ENCODE measurements at regions not wholly inside any gene's neighbourhood (a gene's known extent, or its start where the extent isn't known, plus 50 kb on each side); places are given as distances from the start of the nearest gene placed in this dataset.

GRCh38 chr15:87735522-87735921 is 521.0 kb downstream of the NTRK3 start:
- intact Hi-C loops (cut with DNase I): loop anchor here in 1 of 10 donors (10.0 kb wide), 1 partner anchor 119 kb away; no protein-coding TSS in a partner anchor
- Histone ChIP-seq H3K36me3 (no peaks in the 10 kb centered on the region), H3K9me3 (no peaks in the 10 kb centered on the region), H3K27me3 (no peaks in the 10 kb centered on the region), H3K27ac (no peak overlapping the region), H3K4me1 (peaks cover 0 to 27% (median 7%) of the 10 kb centered on the region in 9 donors), H3K4me3 (no peak overlapping the region)
- ATAC-seq (peak in 6 of 8 donors; percentile 18 to 52 (median 38)), DNase-seq (peak in 1 of 2 donors; percentile 8)
- TF ChIP-seq, protein P1, sequence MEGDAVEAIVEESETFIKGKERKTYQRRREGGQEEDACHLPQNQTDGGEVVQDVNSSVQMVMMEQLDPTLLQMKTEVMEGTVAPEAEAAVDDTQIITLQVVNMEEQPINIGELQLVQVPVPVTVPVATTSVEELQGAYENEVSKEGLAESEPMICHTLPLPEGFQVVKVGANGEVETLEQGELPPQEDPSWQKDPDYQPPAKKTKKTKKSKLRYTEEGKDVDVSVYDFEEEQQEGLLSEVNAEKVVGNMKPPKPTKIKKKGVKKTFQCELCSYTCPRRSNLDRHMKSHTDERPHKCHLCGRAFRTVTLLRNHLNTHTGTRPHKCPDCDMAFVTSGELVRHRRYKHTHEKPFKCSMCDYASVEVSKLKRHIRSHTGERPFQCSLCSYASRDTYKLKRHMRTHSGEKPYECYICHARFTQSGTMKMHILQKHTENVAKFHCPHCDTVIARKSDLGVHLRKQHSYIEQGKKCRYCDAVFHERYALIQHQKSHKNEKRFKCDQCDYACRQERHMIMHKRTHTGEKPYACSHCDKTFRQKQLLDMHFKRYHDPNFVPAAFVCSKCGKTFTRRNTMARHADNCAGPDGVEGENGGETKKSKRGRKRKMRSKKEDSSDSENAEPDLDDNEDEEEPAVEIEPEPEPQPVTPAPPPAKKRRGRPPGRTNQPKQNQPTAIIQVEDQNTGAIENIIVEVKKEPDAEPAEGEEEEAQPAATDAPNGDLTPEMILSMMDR (IDR thresholded peaks at IDR 0.05): no peak
- 65 to 73% methylated on average over 8 of the region's 8 CpGs for WGBS, 2 donors

GRCh38 chr15:87734571-87735373 is 521.8 kb downstream of the NTRK3 start:
- ATAC-seq (no peak), DNase-seq (no peak)
- TF ChIP-seq, protein P1 (IDR thresholded peaks at IDR 0.05): no peak
- 74 to 75% methylated on average over 11 of the region's 11 CpGs for WGBS, 2 donors
- Histone ChIP-seq H3K36me3 (no peaks in the 10 kb centered on the region), H3K4me1 (peaks cover 0 to 33% (median 7%) of the 10 kb centered on the region in 9 donors), H3K27me3 (no peaks in the 10 kb centered on the region), H3K9me3 (no peaks in the 10 kb centered on the region), H3K4me3 (no peak overlapping the region), H3K27ac (no peak overlapping the region)
- intact Hi-C loops (cut with DNase I): loop anchor here in 1 of 10 donors (10.0 kb wide), 1 partner anchor 120 kb away; no protein-coding TSS in a partner anchor

- ATAC-seq: no peak
- Histone ChIP-seq H3K27me3 (no peaks in the 10 kb centered on the region), H3K27ac (no peak overlapping the region), H3K4me1 (peaks cover 0 to 33% (median 7%) of the 10 kb centered on the region in 9 donors), H3K9me3 (no peaks in the 10 kb centered on the region), H3K4me3 (no peak overlapping the region), H3K36me3 (no peaks in the 10 kb centered on the region)
- DNase-seq: no peak
- intact Hi-C loops (cut with DNase I): loop anchor here in 1 of 10 donors (10.0 kb wide), 1 partner anchor 121 kb away; no protein-coding TSS in a partner anchor
- WGBS, 2 donors: 86 to 88% methylated on average over 5 of the region's 5 CpGs
- TF ChIP-seq, protein P1 (IDR thresholded peaks at IDR 0.05): no peak
Measured at GRCh38 chr15:87733977-87734376, 522.6 kb downstream of the NTRK3 start.

DNA sequence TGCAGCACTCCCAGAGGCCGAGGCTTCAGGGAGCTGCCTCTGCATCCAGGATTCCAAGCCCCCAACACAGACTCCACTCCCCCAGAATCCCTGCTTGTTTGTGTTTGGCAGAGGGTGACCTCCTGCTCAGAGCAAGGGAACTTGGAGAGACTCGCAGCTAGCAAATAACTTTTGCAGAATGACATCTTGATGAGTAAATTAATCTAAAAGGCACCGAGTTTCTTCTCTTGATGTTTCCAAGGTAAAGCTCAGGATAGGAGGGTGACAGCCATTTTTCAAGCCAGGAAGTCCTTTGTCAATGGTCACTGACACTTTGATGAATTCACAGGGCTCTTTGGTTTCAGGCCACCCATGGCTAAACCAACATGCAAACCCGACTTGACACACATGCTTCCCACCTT is 523.0 kb downstream of the NTRK3 start:
- DNase-seq (no peak), ATAC-seq (no peak)
- TF ChIP-seq, protein P1 (IDR thresholded peaks at IDR 0.05): no peak
- Histone ChIP-seq H3K4me3 (no peak overlapping the region), H3K36me3 (no peaks in the 10 kb centered on the region), H3K4me1 (peaks cover 0 to 33% (median 7%) of the 10 kb centered on the region in 9 donors), H3K27me3 (no peaks in the 10 kb centered on the region), H3K9me3 (no peaks in the 10 kb centered on the region), H3K27ac (no peak overlapping the region)
- intact Hi-C loops (cut with DNase I): loop anchor here in 1 of 10 donors (10.0 kb wide), 1 partner anchor 121 kb away; no protein-coding TSS in a partner anchor
- 47 to 64% methylated on average over 4 of the region's 4 CpGs for WGBS, 2 donors
